SK-N-SH (cell line): ENCODE measurements at regions not wholly inside any gene's neighbourhood (a gene's known extent, or its start where the extent isn't known, plus 50 kb on each side); places are given as distances from the start of the nearest gene placed in this dataset.

Experiments used
- CTCF ChIA-PET: fragments of 300-600, 350-600 bp; formaldehyde crosslinking; extraction: SDS; loops from one replicate; lab custom pipeline; 2021; lab: Yijun Ruan, JAX
- POLR2A ChIA-PET: fragments of 350-600 bp; sonication (Branson Sonifier 250); formaldehyde crosslinking; extraction: SDS; loops from one replicate; lab custom pipeline; 2020; ENCODE audit warnings: antibody characterized with exemption, inconsistent platforms; lab: Yijun Ruan, JAX
- DNase-seq: peaks from one replicate; pipeline ENCODE4 v3.0.0; 2012
- H2AFZ ChIP-seq: fragments of 200-600 bp; sonication (generic); 2 replicates; pipeline ENCODE4 v1.8.1; 2016; ENCODE audit warnings: antibody characterized with exemption, mild to moderate bottlenecking, low read depth
- H3F3A ChIP-seq: fragments of 200-600 bp; sonication (generic); replicated peaks from 2 replicates; pipeline ENCODE3; 2016; ENCODE audit warnings: antibody characterized with exemption, mild to moderate bottlenecking; ENCODE audit not compliant: insufficient read depth
- H3K27ac ChIP-seq, 2 experiments: fragments of 200-500 bp in 1 of 2; fragments of 200-600 bp in 1 of 2; sonication (Bioruptor generic) in 1 of 2; sonication (generic), shearing (Covaris generic) in 1 of 2; 2 replicates each; pipeline versions ENCODE4 v1.5.1 to v1.6.1; 2014 to 2016; ENCODE audit warnings: low read depth in 2 of 2, inconsistent platforms in 1 of 2, low read length in 1 of 2, mild to moderate bottlenecking in 1 of 2, mixed read lengths in 1 of 2
- H3K27me3 ChIP-seq: fragments of 200-600 bp; sonication (generic), shearing (Covaris generic); 2 replicates; pipeline ENCODE4 v1.6.1; 2016; ENCODE audit warnings: mixed run types; ENCODE audit not compliant: insufficient read depth
- H3K36me3 ChIP-seq, 2 experiments: fragments of 200-500 bp in 1 of 2; fragments of 200-600 bp in 1 of 2; sonication (Bioruptor generic) in 1 of 2; sonication (generic) in 1 of 2; replicated peaks in 1 of 2; 2 replicates each; pipeline versions ENCODE3 to v1.5.1; 2014 to 2016; ENCODE audit warnings: low read length in 1 of 2, mild to moderate bottlenecking in 1 of 2; ENCODE audit not compliant: insufficient read depth in 2 of 2, control insufficient read depth in 1 of 2
- H3K4me1 ChIP-seq, 2 experiments: fragments of 200-500 bp in 1 of 2; fragments of 200-600 bp in 1 of 2; sonication (Bioruptor generic) in 1 of 2; sonication (generic), shearing (Covaris generic) in 1 of 2; 2 replicates each; pipeline versions ENCODE4 v1.5.1 to v1.6.1; 2014 to 2016; ENCODE audit warnings: low read depth in 1 of 2, low read length in 1 of 2, mixed run types in 1 of 2; ENCODE audit not compliant: insufficient read depth in 2 of 2, control insufficient read depth in 1 of 2
- H3K4me2 ChIP-seq: fragments of 200-600 bp; sonication (generic), shearing (Covaris generic); 2 replicates; pipeline ENCODE4 v1.6.1; 2017; ENCODE audit warnings: mixed run types
- H3K4me3 ChIP-seq, 2 experiments: fragments of 200-500 bp in 1 of 2; fragments of 200-600 bp in 1 of 2; sonication (Bioruptor generic) in 1 of 2; sonication (generic), shearing (Covaris generic) in 1 of 2; 2 replicates each; pipeline versions ENCODE4 v1.5.1 to v1.8.1; 2014 to 2016; ENCODE audit warnings: low read depth in 2 of 2, inconsistent platforms in 1 of 2, low read length in 1 of 2, mild to moderate bottlenecking in 1 of 2, mixed read lengths in 1 of 2, moderate library complexity in 1 of 2
- H3K79me2 ChIP-seq: fragments of 200-600 bp; sonication (generic); 2 replicates; pipeline ENCODE4 v1.8.1; 2017; ENCODE audit warnings: mild to moderate bottlenecking; ENCODE audit not compliant: insufficient read depth
- H3K9ac ChIP-seq: fragments of 200-600 bp; sonication (generic); 2 replicates; pipeline ENCODE4 v1.6.1; 2017; ENCODE audit warnings: mixed run types
- H3K9me2 ChIP-seq: fragments of 200-600 bp; sonication (generic); 2 replicates; pipeline ENCODE4 v1.6.1; 2017; ENCODE audit warnings: mixed run types
- H3K9me3 ChIP-seq: fragments of 200-600 bp; sonication (generic); 2 replicates; pipeline ENCODE4 v1.6.1; 2017; ENCODE audit warnings: mixed run types, mild to moderate bottlenecking, moderate library complexity
- H4K20me1 ChIP-seq: fragments of 200-600 bp; sonication (generic); 2 replicates; pipeline ENCODE4 v1.6.1; 2017; ENCODE audit warnings: mild to moderate bottlenecking, mixed run types; ENCODE audit not compliant: insufficient read depth
- FOXJ3 ChIP-seq: sonication (generic); formaldehyde crosslinking; IDR thresholded peaks from 2 replicates; pipeline ENCODE4 v1.5.1; 2020; ENCODE audit warnings: mild to moderate bottlenecking, missing genetic modification reagents
- FOXM1 ChIP-seq: IDR thresholded peaks from 2 replicates; pipeline ENCODE4 v1.4.0; 2012; ENCODE audit warnings: low read depth, mild to moderate bottlenecking
- JUND ChIP-seq: IDR thresholded peaks from 2 replicates; pipeline ENCODE4 v1.4.0; 2012
- MXI1 ChIP-seq: IDR thresholded peaks from 2 replicates; pipeline ENCODE4 v1.6.1; 2012; ENCODE audit warnings: mild to moderate bottlenecking, low read depth, low read length, improper control_type of control experiment
- NFIC ChIP-seq: IDR thresholded peaks from 2 replicates; pipeline ENCODE4 v1.4.0; 2012; ENCODE audit warnings: borderline replicate concordance
- NRF1 ChIP-seq: IDR thresholded peaks from 2 replicates; pipeline ENCODE4 v1.6.1; 2012; ENCODE audit warnings: low read depth, mild to moderate bottlenecking, low read length
- POLR2AphosphoS5 ChIP-seq: IDR thresholded peaks from 2 replicates; pipeline ENCODE4 v1.6.1; 2012; ENCODE audit warnings: low read depth, low read length
- RAD21 ChIP-seq: IDR thresholded peaks from 2 replicates; pipeline ENCODE4 v1.6.1; 2012; ENCODE audit warnings: mild to moderate bottlenecking, low read length
- RCOR1 ChIP-seq: fragments of 150-350 bp; IDR thresholded peaks from 2 replicates; pipeline ENCODE4 v1.6.1; 2017; ENCODE audit warnings: antibody characterized with exemption, low read length
- SMC3 ChIP-seq: IDR thresholded peaks from 2 replicates; pipeline ENCODE4 v1.6.1; 2012; ENCODE audit warnings: low read depth, low read length, improper control_type of control experiment
- TEAD4 ChIP-seq: IDR thresholded peaks from 2 replicates; pipeline ENCODE4 v1.4.0; 2012; ENCODE audit warnings: mild to moderate bottlenecking, borderline replicate concordance; ENCODE audit not compliant: insufficient read depth
- YY1 ChIP-seq: IDR thresholded peaks from 2 replicates; pipeline ENCODE4 v1.4.0; 2012; ENCODE audit warnings: low read depth, mild to moderate bottlenecking
- WGBS: methylation state at CpG from one replicate; pipeline ENCODE4 v1.1.6; 2017; ENCODE audit warnings: low lambda C conversion rate; 5-methylcytosine and 5-hydroxymethylcytosine counted together
- TF ChIP-seq, protein P1 (sequence below): IDR thresholded peaks from 2 replicates; pipeline ENCODE4 v1.4.0; 2012; ENCODE audit warnings: low read depth, borderline replicate concordance
- TF ChIP-seq, protein P2 (sequence below): fragments of 200-600 bp; sonication (generic); IDR thresholded peaks from 2 replicates; pipeline ENCODE4 v1.6.1; 2017; ENCODE audit warnings: antibody characterized with exemption, mild to moderate bottlenecking, moderate library complexity
- TF ChIP-seq, protein P3 (sequence below): IDR thresholded peaks from 2 replicates; pipeline ENCODE4 v1.4.0; 2012; ENCODE audit warnings: low read depth

DNA sequence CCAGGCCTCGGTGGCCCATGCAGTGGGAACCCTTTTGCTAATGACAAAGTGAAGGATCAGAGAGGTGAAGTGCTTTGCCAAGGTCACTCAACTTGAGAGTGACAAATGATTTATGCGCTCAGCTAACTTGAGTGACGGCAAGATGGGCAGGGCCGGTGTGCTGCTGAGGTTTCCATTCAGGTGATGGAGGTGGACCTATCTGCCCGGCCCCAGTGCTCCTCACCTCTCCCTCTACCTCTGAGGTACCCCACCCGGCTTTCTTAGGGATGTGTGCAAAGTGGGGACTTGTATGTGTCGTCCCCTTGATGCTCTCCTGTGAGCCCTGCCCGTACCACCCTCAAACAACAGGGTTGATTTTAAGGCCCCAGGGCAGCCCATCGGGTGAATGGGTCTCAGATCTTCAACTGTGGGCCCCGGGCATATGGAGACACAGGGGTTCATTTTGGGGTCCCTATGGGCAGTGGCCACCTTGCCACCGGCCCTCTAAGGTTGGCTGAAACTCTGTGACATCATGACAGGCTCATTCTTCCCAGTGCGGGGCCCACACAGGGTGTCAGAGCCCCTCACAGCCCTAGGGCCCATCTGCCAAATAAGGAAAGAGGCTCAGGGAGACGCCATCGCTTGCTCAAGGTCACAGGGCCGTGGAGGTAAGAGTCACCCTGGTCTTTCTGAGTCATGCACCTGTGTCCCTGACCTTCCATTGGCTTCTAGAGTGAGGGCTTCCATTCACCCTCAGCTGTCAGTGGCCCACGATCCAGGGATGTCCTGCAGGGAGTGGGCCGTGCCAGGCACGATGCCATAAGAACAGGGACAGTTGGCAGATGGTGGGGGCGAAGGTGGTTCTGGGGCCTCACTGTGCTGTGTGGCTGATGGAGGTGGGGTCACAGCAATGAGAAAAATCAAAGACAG, 170.6 kb upstream of the MVB12B start (continued):
- TF ChIP-seq, protein P1, sequence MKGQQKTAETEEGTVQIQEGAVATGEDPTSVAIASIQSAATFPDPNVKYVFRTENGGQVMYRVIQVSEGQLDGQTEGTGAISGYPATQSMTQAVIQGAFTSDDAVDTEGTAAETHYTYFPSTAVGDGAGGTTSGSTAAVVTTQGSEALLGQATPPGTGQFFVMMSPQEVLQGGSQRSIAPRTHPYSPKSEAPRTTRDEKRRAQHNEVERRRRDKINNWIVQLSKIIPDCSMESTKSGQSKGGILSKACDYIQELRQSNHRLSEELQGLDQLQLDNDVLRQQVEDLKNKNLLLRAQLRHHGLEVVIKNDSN: no peak
- TF ChIP-seq POLR2AphosphoS5 (no peak), YY1 (no peak)

DNA sequence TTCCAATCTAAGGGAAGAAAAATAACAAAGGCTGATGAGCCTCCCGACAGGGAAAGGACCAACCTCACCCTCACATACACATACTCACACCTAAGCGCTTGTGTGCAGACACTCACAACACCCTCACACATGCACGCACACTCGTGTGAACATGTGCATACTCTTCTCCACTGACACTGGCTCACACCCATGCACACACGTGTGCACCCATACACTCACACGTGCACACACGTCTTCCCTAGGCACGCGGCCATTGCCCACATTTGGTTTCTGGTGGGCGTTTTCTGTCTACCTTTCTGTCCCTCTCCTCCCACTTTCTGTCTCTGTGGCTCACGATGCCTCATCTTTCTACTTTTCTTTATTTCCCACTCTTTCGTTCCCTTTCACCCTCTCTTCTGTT, 169.7 kb upstream of the MVB12B start:
- ChIA-PET POLR2A (no interaction called here), CTCF (interaction anchor here (0.9 kb wide), 1 partner anchor 20 kb away, joined by 3 read pairs; no protein-coding TSS in a partner anchor)
- Histone ChIP-seq H3K27ac (no peak overlapping the region), H3K4me2 (no peak overlapping the region), H3K4me3 (no peak overlapping the region), H3K9me2 (no peaks in the 10 kb centered on the region), H3F3A (no peaks in the 10 kb centered on the region), H3K9me3 (no peaks in the 10 kb centered on the region), H3K4me1 (peaks cover 0 to 2% of the 10 kb centered on the region in 2 experiments; a peak in 1 of 4 replicates), H2AFZ (no peak overlapping the region), H3K9ac (no peak overlapping the region), H3K79me2 (no peaks in the 10 kb centered on the region), H3K36me3 (no peaks in the 10 kb centered on the region), H3K27me3 (no peaks in the 10 kb centered on the region; the same call in 1 of the 2 replicates), H4K20me1 (no peaks in the 10 kb centered on the region)
- WGBS: 62% methylated on average over 11 of the region's 12 CpGs
- no peak for TF ChIP-seq YY1
- no peak for TF ChIP-seq RAD21
- TF ChIP-seq NRF1: no peak
- TF ChIP-seq RCOR1: no peak
- no peak for DNase-seq

DNA sequence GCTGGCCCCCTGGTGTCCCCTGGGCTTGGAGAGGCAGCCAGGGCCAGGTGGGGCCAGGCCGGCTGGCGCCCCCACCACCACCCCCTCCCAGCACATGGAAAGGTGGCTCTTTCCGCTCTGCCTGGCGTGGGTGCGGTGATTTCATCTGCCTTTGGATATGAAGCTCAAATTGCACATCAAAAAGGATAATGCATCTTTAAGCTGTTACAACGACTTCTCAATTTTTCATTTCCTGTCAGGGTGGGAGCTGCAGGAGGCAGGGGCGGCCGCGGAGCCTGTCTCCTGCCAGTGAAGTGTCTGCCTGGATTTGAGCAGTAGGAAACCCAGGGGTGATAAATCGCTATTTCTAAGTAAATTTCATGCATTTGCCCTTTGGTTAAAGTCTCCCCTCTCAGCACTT, 169.2 kb upstream of the MVB12B start:
- Histone ChIP-seq H3K79me2 (no peaks in the 10 kb centered on the region), H3K27me3 (no peaks in the 10 kb centered on the region; the same call in 1 of the 2 replicates), H4K20me1 (no peaks in the 10 kb centered on the region), H3K9ac (no peak overlapping the region), H3K36me3 (no peaks in the 10 kb centered on the region), H3K4me2 (no peak overlapping the region), H2AFZ (no peak overlapping the region), H3F3A (no peaks in the 10 kb centered on the region), H3K4me3 (no peak overlapping the region), H3K27ac (no peak overlapping the region), H3K4me1 (no peaks in the 10 kb centered on the region; a peak in 1 of 4 replicates), H3K9me3 (no peaks in the 10 kb centered on the region), H3K9me2 (no peaks in the 10 kb centered on the region)
- POLR2A ChIA-PET: no interaction called here
- WGBS: 71% methylated on average over 10 of the region's 10 CpGs
- TF ChIP-seq, protein P2, sequence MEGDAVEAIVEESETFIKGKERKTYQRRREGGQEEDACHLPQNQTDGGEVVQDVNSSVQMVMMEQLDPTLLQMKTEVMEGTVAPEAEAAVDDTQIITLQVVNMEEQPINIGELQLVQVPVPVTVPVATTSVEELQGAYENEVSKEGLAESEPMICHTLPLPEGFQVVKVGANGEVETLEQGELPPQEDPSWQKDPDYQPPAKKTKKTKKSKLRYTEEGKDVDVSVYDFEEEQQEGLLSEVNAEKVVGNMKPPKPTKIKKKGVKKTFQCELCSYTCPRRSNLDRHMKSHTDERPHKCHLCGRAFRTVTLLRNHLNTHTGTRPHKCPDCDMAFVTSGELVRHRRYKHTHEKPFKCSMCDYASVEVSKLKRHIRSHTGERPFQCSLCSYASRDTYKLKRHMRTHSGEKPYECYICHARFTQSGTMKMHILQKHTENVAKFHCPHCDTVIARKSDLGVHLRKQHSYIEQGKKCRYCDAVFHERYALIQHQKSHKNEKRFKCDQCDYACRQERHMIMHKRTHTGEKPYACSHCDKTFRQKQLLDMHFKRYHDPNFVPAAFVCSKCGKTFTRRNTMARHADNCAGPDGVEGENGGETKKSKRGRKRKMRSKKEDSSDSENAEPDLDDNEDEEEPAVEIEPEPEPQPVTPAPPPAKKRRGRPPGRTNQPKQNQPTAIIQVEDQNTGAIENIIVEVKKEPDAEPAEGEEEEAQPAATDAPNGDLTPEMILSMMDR: no peak
- no peak for TF ChIP-seq NFIC
- TF ChIP-seq FOXJ3 (CRISPR knock-in tag): no peak
- TF ChIP-seq FOXM1: no peak
- TF ChIP-seq SMC3: no peak
- TF ChIP-seq POLR2AphosphoS5: no peak
- TF ChIP-seq, protein P1: no peak
- TF ChIP-seq JUND: no peak
- TF ChIP-seq, protein P3, sequence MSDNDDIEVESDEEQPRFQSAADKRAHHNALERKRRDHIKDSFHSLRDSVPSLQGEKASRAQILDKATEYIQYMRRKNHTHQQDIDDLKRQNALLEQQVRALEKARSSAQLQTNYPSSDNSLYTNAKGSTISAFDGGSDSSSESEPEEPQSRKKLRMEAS: no peak
- TF ChIP-seq MXI1: no peak
- no peak for TF ChIP-seq TEAD4
- DNase-seq: no peak
- CTCF ChIA-PET: interaction anchor here (0.9 kb wide), 1 partner anchor 20 kb away, joined by 3 read pairs; no protein-coding TSS in a partner anchor
